SU-DHL-6 (cell line): ENCODE measurements at regions not wholly inside any gene's neighbourhood (a gene's known extent, or its start where the extent isn't known, plus 50 kb on each side); places are given as distances from the start of the nearest gene placed in this dataset.

Experiments
- H2AFZ ChIP-seq: fragments of 200-600 bp; sonication (generic); 2 replicates; pipeline ENCODE4 v1.6.1; 2014; ENCODE audit warnings: low read depth, mild to moderate bottlenecking, moderate library complexity, mixed read lengths, antibody characterized with exemption, low read length; ENCODE audit not compliant: severe bottlenecking
- H3F3A ChIP-seq: fragments of 200-600 bp; shearing (Covaris generic); 2 replicates; pipeline ENCODE4 v1.6.0; 2016; ENCODE audit warnings: antibody characterized with exemption, mild to moderate bottlenecking; ENCODE audit not compliant: insufficient read depth
- H3K27ac ChIP-seq: fragments of 200-600 bp; sonication (generic); 2 replicates; pipeline ENCODE4 v1.5.1; 2016; ENCODE audit warnings: low read depth, mild to moderate bottlenecking, low read length, moderate library complexity, mixed read lengths
- H3K27me3 ChIP-seq: fragments of 200-600 bp; sonication (generic), shearing (Covaris generic); 2 replicates; pipeline ENCODE4 v1.6.0; 2014; ENCODE audit warnings: mild to moderate bottlenecking, low read length
- H3K36me3 ChIP-seq: fragments of 200-600 bp; sonication (generic); 2 replicates; pipeline ENCODE4 v1.6.1; 2014; ENCODE audit warnings: mild to moderate bottlenecking, low read length, mixed read lengths
- H3K4me2 ChIP-seq: fragments of 300-600, 200-600 bp; shearing (Covaris generic), sonication (generic); 2 replicates; pipeline ENCODE4 v1.6.0; 2014; ENCODE audit warnings: low read length, low read depth, mild to moderate bottlenecking; ENCODE audit not compliant: poor library complexity, severe bottlenecking
- H3K4me3 ChIP-seq: fragments of 200-600 bp; sonication (generic); 2 replicates; pipeline ENCODE4 v1.5.1; 2014; ENCODE audit warnings: antibody characterized with exemption, low read length, mild to moderate bottlenecking, mixed read lengths; ENCODE audit not compliant: insufficient read depth, poor library complexity, severe bottlenecking
- H3K79me2 ChIP-seq: fragments of 200-600 bp; sonication (generic); 2 replicates; pipeline ENCODE4 v1.6.1; 2014; ENCODE audit warnings: mild to moderate bottlenecking, low read length, moderate library complexity; ENCODE audit not compliant: insufficient read depth
- H3K9ac ChIP-seq: fragments of 200-600 bp; sonication (generic); 2 replicates; pipeline ENCODE4 v1.7.0; 2014; ENCODE audit warnings: mild to moderate bottlenecking, low read length
- H3K9me2 ChIP-seq: fragments of 200-600 bp; sonication (generic); replicated peaks from 2 replicates; pipeline ENCODE4 v1.6.1; 2014; ENCODE audit warnings: low read length; ENCODE audit not compliant: insufficient read depth
- H3K9me3 ChIP-seq: fragments of 200-600 bp; sonication (generic); 2 replicates; pipeline ENCODE4 v1.6.1; 2014; ENCODE audit warnings: low read length, mixed read lengths; ENCODE audit not compliant: insufficient read depth
- H4K20me1 ChIP-seq: fragments of 200-600 bp; sonication (generic); 2 replicates; pipeline ENCODE4 v1.6.1; 2014; ENCODE audit warnings: low read depth, mild to moderate bottlenecking, antibody characterized with exemption, low read length, moderate library complexity, mixed read lengths
- CTCF ChIP-seq: fragments of 200-600 bp; sonication (generic); IDR thresholded peaks from one replicate; pipeline ENCODE4 v1.5.1; 2017; ENCODE audit warnings: antibody characterized with exemption, mild to moderate bottlenecking, low read length, moderate library complexity; ENCODE audit not compliant: insufficient read depth, poor library complexity, severe bottlenecking
- EZH2phosphoT487 ChIP-seq: fragments of 200-600 bp; sonication (generic), shearing (Covaris generic); conservative IDR thresholded peaks from 2 replicates; pipeline ENCODE4 v1.6.1; 2018; ENCODE audit warnings: mild to moderate bottlenecking, antibody characterized with exemption, low read length, moderate library complexity, mixed read lengths

GRCh38 chr14:43362586-43362985, 1144.5 kb downstream of the FSCB start:
- H3K27ac ChIP-seq = no peak overlapping the region
- H3K4me2 ChIP-seq = no peak overlapping the region
- H3K9ac ChIP-seq = no peak overlapping the region
- H3F3A ChIP-seq = no peaks in the 10 kb centered on the region
- peak overlapping the region; percentile 51 for H2AFZ ChIP-seq
- H3K4me3 ChIP-seq = no peak overlapping the region
- TF ChIP-seq EZH2phosphoT487 = no peak
- TF ChIP-seq CTCF = no peak
- H4K20me1 ChIP-seq = no peaks in the 10 kb centered on the region
- no peaks in the 10 kb centered on the region for H3K27me3 ChIP-seq
- H3K79me2 ChIP-seq = no peaks in the 10 kb centered on the region
- H3K36me3 ChIP-seq = no peaks in the 10 kb centered on the region
- no peaks in the 10 kb centered on the region for H3K9me2 ChIP-seq
- 0 out of 2 replicates have a peak, but pooled peaks cover 8% of the 10 kb centered on the region for H3K9me3 ChIP-seq

- Histone ChIP-seq H3K9me2 (no peaks in the 10 kb centered on the region), H3K4me3 (no peak overlapping the region), H3K79me2 (no peaks in the 10 kb centered on the region), H3K9me3 (0 out of 2 replicates have a peak, but pooled peaks cover 8% of the 10 kb centered on the region), H4K20me1 (no peaks in the 10 kb centered on the region), H3K27me3 (no peaks in the 10 kb centered on the region), H3K4me2 (no peak overlapping the region), H2AFZ (peak overlapping the region; percentile 51), H3K27ac (no peak overlapping the region), H3F3A (no peaks in the 10 kb centered on the region), H3K36me3 (no peaks in the 10 kb centered on the region), H3K9ac (no peak overlapping the region)
- no peak for TF ChIP-seq EZH2phosphoT487
- no peak for TF ChIP-seq CTCF
Measured at GRCh38 chr14:43361751-43362150, 1145.3 kb downstream of the FSCB start.

- no peaks in the 10 kb centered on the region for H4K20me1 ChIP-seq
- H2AFZ ChIP-seq = no peak overlapping the region
- no peaks in the 10 kb centered on the region for H3K9me2 ChIP-seq
- H3K36me3 ChIP-seq = no peaks in the 10 kb centered on the region
- H3K9me3 ChIP-seq = 0 out of 2 replicates have a peak, but pooled peaks cover 8% of the 10 kb centered on the region
- TF ChIP-seq EZH2phosphoT487 = no peak
- no peak for TF ChIP-seq CTCF
- H3F3A ChIP-seq = no peaks in the 10 kb centered on the region
- H3K9ac ChIP-seq = no peak overlapping the region
- no peaks in the 10 kb centered on the region for H3K27me3 ChIP-seq
- no peaks in the 10 kb centered on the region for H3K79me2 ChIP-seq
- no peak overlapping the region for H3K4me2 ChIP-seq
- no peak overlapping the region for H3K27ac ChIP-seq
- no peak overlapping the region for H3K4me3 ChIP-seq
Measured at GRCh38 chr14:43360239-43360638, 1146.8 kb downstream of the FSCB start.
